Mesendoderm (in vitro differentiated cells): ENCODE measurements at regions not wholly inside any gene's neighbourhood (a gene's known extent, or its start where the extent isn't known, plus 50 kb on each side); places are given as distances from the start of the nearest gene placed in this dataset.

ENCODE experiments used
- DNase-seq: peaks from one replicate; pipeline ENCODE4 v3.0.0; 2013
- H2AK5ac ChIP-seq: 2 replicates; pipeline ENCODE4 v1.6.1; 2013; ENCODE audit warnings: low read length, inconsistent platforms
- H2BK120ac ChIP-seq: 2 replicates; pipeline ENCODE4 v1.6.1; 2013; ENCODE audit warnings: low read depth, mild to moderate bottlenecking, low read length, moderate library complexity, mixed read lengths
- H2BK15ac ChIP-seq: replicated peaks from 2 replicates; pipeline ENCODE4 v1.6.1; 2013; ENCODE audit warnings: low read depth, mild to moderate bottlenecking, moderate library complexity
- H2BK5ac ChIP-seq: 2 replicates; pipeline ENCODE4 v1.6.1; 2013; ENCODE audit warnings: low read length, inconsistent platforms
- H3K18ac ChIP-seq: 2 replicates; pipeline ENCODE4 v1.6.1; 2013; ENCODE audit warnings: mild to moderate bottlenecking, low read length, mixed read lengths
- H3K23ac ChIP-seq: one replicate; pipeline ENCODE4 v1.6.1; 2013; ENCODE audit warnings: low read length
- H3K27ac ChIP-seq: 2 replicates; pipeline ENCODE4 v1.5.1; 2013; ENCODE audit warnings: low read depth, mild to moderate bottlenecking, inconsistent platforms, low read length, moderate library complexity
- H3K27me3 ChIP-seq: 2 replicates; pipeline ENCODE4 v1.6.1; 2013; ENCODE audit warnings: low read length, control low read depth, mild to moderate bottlenecking, inconsistent platforms; ENCODE audit not compliant: insufficient read depth, poor library complexity
- H3K36me3 ChIP-seq: 2 replicates; pipeline ENCODE4 v1.6.1; 2013; ENCODE audit warnings: low read length, inconsistent platforms; ENCODE audit not compliant: control insufficient read depth, insufficient read depth
- H3K4ac ChIP-seq: one replicate; pipeline ENCODE4 v1.6.1; 2013; ENCODE audit warnings: low read depth, mild to moderate bottlenecking, low read length, moderate library complexity
- H3K4me1 ChIP-seq: 2 replicates; pipeline ENCODE4 v1.6.1; 2013; ENCODE audit warnings: low read depth, low read length, inconsistent platforms; ENCODE audit not compliant: control insufficient read depth
- H3K4me2 ChIP-seq: 2 replicates; pipeline ENCODE4 v1.6.1; 2013; ENCODE audit warnings: low read length
- H3K4me3 ChIP-seq: 2 replicates; pipeline ENCODE4 v1.5.1; 2013; ENCODE audit warnings: mild to moderate bottlenecking, low read length
- H3K56ac ChIP-seq: one replicate; pipeline ENCODE4 v1.6.1; 2013; ENCODE audit warnings: low read length
- H3K79me1 ChIP-seq: 2 replicates; pipeline ENCODE4 v1.6.1; 2013; ENCODE audit warnings: low read length, inconsistent platforms
- H3K79me2 ChIP-seq: 2 replicates; pipeline ENCODE4 v1.6.1; 2013; ENCODE audit warnings: mild to moderate bottlenecking, low read length; ENCODE audit not compliant: control insufficient read depth, insufficient read depth
- H3K9ac ChIP-seq: 2 replicates; pipeline ENCODE4 v1.6.1; 2013; ENCODE audit warnings: low read length, inconsistent platforms
- H4K5ac ChIP-seq: one replicate; pipeline ENCODE4 v1.6.1; 2013; ENCODE audit warnings: low read length
- H4K8ac ChIP-seq: one replicate; pipeline ENCODE4 v1.6.1; 2013; ENCODE audit warnings: low read depth, mild to moderate bottlenecking, control low read depth, low read length, moderate library complexity
- WGBS: extraction: QIAGEN DNeasy Blood & Tissue Kit; methylation state at CpG from one replicate; pipeline ENCODE4 v1.1.7; 2013; ENCODE audit warnings: low lambda C conversion rate, missing lambda C conversion rate; ENCODE audit not compliant: insufficient coverage; ENCODE audit errors: extremely low coverage; 5-methylcytosine and 5-hydroxymethylcytosine counted together

- Histone ChIP-seq H3K27ac (no peak overlapping the region), H3K4me2 (no peak overlapping the region), H3K27me3 (no peaks in the 10 kb centered on the region), H3K4ac (no peak overlapping the region), H2BK5ac (no peak overlapping the region), H3K4me1 (no peaks in the 10 kb centered on the region), H3K23ac (no peak overlapping the region), H4K5ac (no peak overlapping the region), H2BK15ac (no peak overlapping the region), H3K9ac (no peak overlapping the region), H3K56ac (no peak overlapping the region), H3K18ac (no peak overlapping the region), H3K79me2 (no peaks in the 10 kb centered on the region), H2AK5ac (no peak overlapping the region), H2BK120ac (no peak overlapping the region), H3K36me3 (no peaks in the 10 kb centered on the region), H3K79me1 (no peaks in the 10 kb centered on the region), H3K4me3 (no peak overlapping the region), H4K8ac (no peak overlapping the region)
- WGBS = no CpG with 5 or more reads among the region's 5 CpGs
- no peak for DNase-seq
Measured at GRCh38 chr6:65818576-65818975, 111.5 kb upstream of the EYS start.

- WGBS = no CpG with 5 or more reads among the region's 2 CpGs
Measured at GRCh38 chr6:65816991-65817390, 110.0 kb upstream of the EYS start.

GRCh38 chr6:65814071-65814470 is 107.0 kb upstream of the EYS start:
- H2BK5ac ChIP-seq = no peak overlapping the region
- no peak overlapping the region for H3K4me2 ChIP-seq
- no peaks in the 10 kb centered on the region for H3K27me3 ChIP-seq
- H3K79me1 ChIP-seq = no peaks in the 10 kb centered on the region
- no peak for DNase-seq
- no peak overlapping the region for H2AK5ac ChIP-seq
- WGBS = no CpG with 5 or more reads among the region's 3 CpGs
- no peak overlapping the region for H3K23ac ChIP-seq
- no peak overlapping the region for H4K5ac ChIP-seq
- H3K79me2 ChIP-seq = no peaks in the 10 kb centered on the region
- no peak overlapping the region for H4K8ac ChIP-seq
- H3K9ac ChIP-seq = no peak overlapping the region
- no peak overlapping the region for H3K4ac ChIP-seq
- no peak overlapping the region for H2BK15ac ChIP-seq
- H3K4me1 ChIP-seq = no peaks in the 10 kb centered on the region
- H3K27ac ChIP-seq = no peak overlapping the region
- H3K4me3 ChIP-seq = no peak overlapping the region
- H2BK120ac ChIP-seq = no peak overlapping the region
- no peaks in the 10 kb centered on the region for H3K36me3 ChIP-seq
- H3K56ac ChIP-seq = no peak overlapping the region
- no peak overlapping the region for H3K18ac ChIP-seq

More at GRCh38 chr6:65816991-65817390, 110.0 kb upstream of the EYS start:
- no peaks in the 10 kb centered on the region for H3K27me3 ChIP-seq
- no peak overlapping the region for H3K4me3 ChIP-seq
- no peaks in the 10 kb centered on the region for H3K4me1 ChIP-seq
- H2BK5ac ChIP-seq = no peak overlapping the region
- no peak overlapping the region for H3K4me2 ChIP-seq
- no peak for DNase-seq
- no peak overlapping the region for H3K27ac ChIP-seq
- H3K18ac ChIP-seq = no peak overlapping the region
- H4K5ac ChIP-seq = no peak overlapping the region
- H4K8ac ChIP-seq = no peak overlapping the region
- no peak overlapping the region for H2AK5ac ChIP-seq
- H3K4ac ChIP-seq = no peak overlapping the region
- H2BK120ac ChIP-seq = no peak overlapping the region
- H3K79me1 ChIP-seq = no peaks in the 10 kb centered on the region
- H3K9ac ChIP-seq = no peak overlapping the region
- no peak overlapping the region for H3K56ac ChIP-seq
- no peak overlapping the region for H2BK15ac ChIP-seq
- H3K79me2 ChIP-seq = no peaks in the 10 kb centered on the region
- no peak overlapping the region for H3K23ac ChIP-seq
- H3K36me3 ChIP-seq = no peaks in the 10 kb centered on the region

- Histone ChIP-seq H3K18ac (no peak overlapping the region), H3K23ac (no peak overlapping the region), H3K56ac (no peak overlapping the region), H3K4ac (no peak overlapping the region), H4K5ac (no peak overlapping the region), H3K36me3 (no peaks in the 10 kb centered on the region), H4K8ac (no peak overlapping the region), H3K4me3 (no peak overlapping the region), H2AK5ac (no peak overlapping the region), H3K4me1 (no peaks in the 10 kb centered on the region), H3K27me3 (no peaks in the 10 kb centered on the region), H2BK15ac (no peak overlapping the region), H3K79me1 (no peaks in the 10 kb centered on the region), H3K79me2 (no peaks in the 10 kb centered on the region), H3K9ac (no peak overlapping the region), H3K4me2 (no peak overlapping the region), H2BK5ac (no peak overlapping the region), H2BK120ac (no peak overlapping the region), H3K27ac (no peak overlapping the region)
- DNase-seq = no peak
Measured at GRCh38 chr6:65803186-65803585, 96.2 kb upstream of the EYS start.

GRCh38 chr6:65799389-65799788 is 92.4 kb upstream of the EYS start:
- Histone ChIP-seq H2AK5ac (no peak overlapping the region), H3K4ac (no peak overlapping the region), H3K27ac (no peak overlapping the region), H3K23ac (no peak overlapping the region), H3K27me3 (no peaks in the 10 kb centered on the region), H3K56ac (no peak overlapping the region), H2BK5ac (no peak overlapping the region), H3K36me3 (no peaks in the 10 kb centered on the region), H3K18ac (no peak overlapping the region), H2BK15ac (no peak overlapping the region), H3K4me3 (no peak overlapping the region), H3K4me2 (no peak overlapping the region), H2BK120ac (no peak overlapping the region), H4K5ac (no peak overlapping the region), H3K4me1 (no peaks in the 10 kb centered on the region), H3K9ac (no peak overlapping the region), H4K8ac (no peak overlapping the region), H3K79me2 (no peaks in the 10 kb centered on the region), H3K79me1 (no peaks in the 10 kb centered on the region)
- no peak for DNase-seq

- Histone ChIP-seq H3K36me3 (no peaks in the 10 kb centered on the region), H3K79me2 (no peaks in the 10 kb centered on the region), H2BK120ac (no peak overlapping the region), H3K4me3 (no peak overlapping the region), H2AK5ac (no peak overlapping the region), H3K4me2 (no peak overlapping the region), H2BK5ac (no peak overlapping the region), H3K27ac (no peak overlapping the region), H3K79me1 (no peaks in the 10 kb centered on the region), H3K27me3 (no peaks in the 10 kb centered on the region), H3K18ac (no peak overlapping the region), H3K23ac (no peak overlapping the region), H3K4ac (no peak overlapping the region), H3K56ac (no peak overlapping the region), H3K9ac (no peak overlapping the region), H2BK15ac (no peak overlapping the region), H4K5ac (no peak overlapping the region), H3K4me1 (no peaks in the 10 kb centered on the region), H4K8ac (no peak overlapping the region)
- WGBS = 100% methylated on average over 1 of the region's 3 CpGs
- no peak for DNase-seq
Measured at GRCh38 chr6:65798280-65799014, 91.4 kb upstream of the EYS start.
